Ramos (cell line): ENCODE measurements at regions not wholly inside any gene's neighbourhood (a gene's known extent, or its start where the extent isn't known, plus 50 kb on each side); places are given as distances from the start of the nearest gene placed in this dataset.

ENCODE experiments used
- in situ Hi-C: fragments of 300-500 bp; cut with MboI; formaldehyde crosslinking; loops from one replicate; pipeline ENCODE4 v1.14.3; 2022; ENCODE audit warnings: low sequenced_read_pairs; ENCODE audit not compliant: unreplicated experiment

DNA sequence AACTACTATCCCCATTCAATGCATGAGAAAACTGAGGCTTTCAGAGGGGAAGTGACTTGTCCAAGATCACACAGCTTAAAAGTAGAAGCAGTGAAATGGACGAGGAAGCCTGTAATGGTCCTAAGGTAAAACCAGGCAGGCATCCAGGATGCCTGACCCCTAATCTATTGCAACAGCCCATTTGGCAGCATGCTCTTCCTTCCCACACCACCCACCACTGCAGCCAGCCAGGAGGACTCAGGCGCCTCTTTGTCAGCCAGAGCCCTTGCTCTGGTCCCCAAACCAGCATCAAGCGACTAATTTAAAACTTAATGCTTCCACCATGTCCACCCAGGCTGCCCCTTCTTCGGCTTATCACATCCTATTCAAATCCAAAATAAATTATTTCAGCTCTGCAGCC is 541.6 kb downstream of the CDK5RAP2 start:
- in situ Hi-C loops, result no loop called here

GRCh38 chr9:120032639-120033038 is 547.3 kb downstream of the CDK5RAP2 start:
- in situ Hi-C loops, result no loop called here

- in situ Hi-C loops, result no loop called here
These were observed 549.1 kb downstream of the CDK5RAP2 start for GRCh38 chr9:120030847-120031246.

GRCh38 chr9:120018550-120018949 is 561.4 kb downstream of the CDK5RAP2 start:
- in situ Hi-C loops, result no loop called here

DNA sequence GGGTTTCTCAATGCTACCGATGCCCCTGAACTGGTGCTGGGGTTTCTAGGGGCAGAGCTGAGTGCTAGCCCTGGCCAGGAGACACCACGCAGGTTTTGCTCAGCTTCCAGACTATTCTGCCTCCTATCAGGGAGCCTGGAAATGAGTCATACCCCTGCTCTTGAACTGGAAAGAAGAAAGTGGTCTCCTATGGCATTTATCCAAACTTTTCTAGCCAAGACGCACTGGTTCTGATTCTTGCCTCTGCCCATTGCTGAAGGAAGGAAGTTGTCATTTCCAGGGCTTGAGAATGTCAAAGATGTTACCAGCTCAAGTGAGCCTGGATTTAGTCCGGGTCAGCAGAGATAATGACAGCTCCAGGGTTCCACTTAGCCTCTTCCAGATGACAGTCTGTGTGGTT is 561.9 kb downstream of the CDK5RAP2 start:
- in situ Hi-C loops, result no loop called here

DNA sequence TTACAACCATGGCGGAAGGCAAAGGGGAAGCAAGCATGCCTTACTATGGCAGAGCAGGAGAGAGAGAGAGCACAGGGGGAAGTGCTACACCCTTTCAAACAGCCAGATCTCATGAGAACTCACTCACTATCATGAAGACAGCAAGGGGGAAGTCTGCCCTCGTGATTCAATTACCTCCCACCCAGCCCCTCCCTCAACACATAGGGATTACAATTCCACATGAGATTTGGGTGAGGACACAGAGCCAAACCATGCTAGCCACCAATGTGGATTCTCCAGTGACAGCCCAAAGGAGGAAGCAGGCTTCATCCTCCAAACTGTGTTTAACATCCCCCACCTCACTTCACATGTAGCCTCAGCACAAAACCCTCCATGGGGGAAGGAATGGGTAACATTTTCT is 563.7 kb downstream of the CDK5RAP2 start:
- in situ Hi-C loops, result no loop called here

- in situ Hi-C loops, result no loop called here
These were observed 565.2 kb downstream of the CDK5RAP2 start for GRCh38 chr9:120014796-120015195.

DNA sequence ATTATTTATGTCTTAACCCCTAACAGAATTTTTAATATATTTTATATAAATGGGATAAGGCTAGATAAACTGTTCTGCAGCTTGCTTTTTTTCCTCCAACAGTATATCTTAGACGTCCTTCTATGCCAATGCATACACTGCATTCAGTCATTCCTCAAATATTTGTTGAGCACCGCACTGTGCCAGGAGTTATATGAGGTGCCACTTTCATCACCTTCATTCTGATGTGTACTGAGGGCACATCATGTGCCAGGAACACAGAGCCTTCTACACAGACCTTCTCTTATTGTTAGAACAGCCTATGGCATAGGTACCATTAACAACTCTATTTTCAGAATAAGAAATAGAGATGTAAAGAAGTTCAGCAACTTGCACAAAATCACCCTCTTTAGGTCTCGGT is 570.1 kb downstream of the CDK5RAP2 start:
- in situ Hi-C loops, result no loop called here

GRCh38 chr9:120001536-120001935 is 578.4 kb downstream of the CDK5RAP2 start:
- in situ Hi-C loops, result no loop called here

DNA sequence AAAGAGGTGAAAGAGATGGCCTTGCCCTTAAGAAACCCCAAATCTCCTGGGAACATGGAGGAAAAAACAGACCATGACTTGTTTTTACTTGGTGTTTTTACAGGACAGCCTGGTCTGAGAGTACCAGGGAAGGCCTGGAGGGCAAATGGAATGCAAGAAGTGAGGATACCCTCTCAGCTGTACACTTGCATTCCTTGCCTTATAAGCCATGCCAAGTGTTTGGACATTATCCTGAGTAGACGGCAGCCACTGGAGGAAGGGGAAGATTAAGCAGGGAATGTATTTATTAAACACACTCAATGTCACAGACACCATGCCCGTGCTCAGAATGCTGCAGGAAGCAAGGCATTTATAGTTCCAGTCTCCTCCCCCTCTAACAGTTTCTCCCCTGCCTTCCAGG is 581.4 kb downstream of the CDK5RAP2 start:
- in situ Hi-C loops, result no loop called here

- in situ Hi-C loops, result no loop called here
These were observed 588.2 kb downstream of the CDK5RAP2 start for GRCh38 chr9:119991797-119992196.

- in situ Hi-C loops, result no loop called here
These were observed 593.3 kb downstream of the CDK5RAP2 start for GRCh38 chr9:119986713-119987112.

DNA sequence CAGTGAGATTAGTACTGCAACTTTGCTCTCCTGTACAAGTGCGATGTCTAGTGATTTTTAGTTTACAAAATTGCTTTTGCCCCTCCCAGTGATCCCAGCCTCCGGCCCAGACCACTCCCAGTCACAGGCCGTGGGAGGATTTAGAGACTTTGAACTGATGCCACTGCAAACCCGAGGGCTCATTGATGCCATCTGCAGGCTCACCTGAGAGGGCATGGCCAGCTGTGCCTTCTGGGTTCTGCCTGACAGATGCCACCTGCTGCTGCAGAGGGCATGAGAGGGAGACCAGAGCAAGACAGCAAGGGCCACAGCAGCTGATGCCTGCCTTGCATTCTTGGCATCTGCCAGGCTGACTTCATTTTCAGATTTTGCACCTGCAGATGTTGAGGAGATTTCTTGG is 593.8 kb downstream of the CDK5RAP2 start:
- in situ Hi-C loops, result no loop called here

DNA sequence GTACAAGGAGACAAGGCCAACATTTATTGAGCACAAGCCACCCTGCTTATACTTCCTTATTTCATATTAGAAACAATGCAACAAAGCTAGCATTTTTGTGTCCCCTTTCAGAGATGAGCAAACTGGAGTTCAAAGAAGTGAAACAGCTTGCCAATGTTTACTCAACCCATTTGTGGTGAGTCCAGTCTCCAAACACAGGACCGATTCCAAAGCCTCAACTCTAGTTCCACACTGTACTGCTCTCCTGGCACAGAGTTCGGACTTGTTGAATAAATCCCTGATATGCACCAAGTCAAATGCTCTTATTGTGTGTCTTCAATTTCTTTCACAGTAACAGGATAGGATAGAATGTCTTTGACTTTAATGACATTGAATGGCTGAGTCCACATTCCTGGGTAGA is 604.8 kb upstream of the BRINP1 start:
- in situ Hi-C loops, result loop anchor here (25.0 kb wide), 1 partner anchor 412 kb away; no protein-coding TSS in a partner anchor

DNA sequence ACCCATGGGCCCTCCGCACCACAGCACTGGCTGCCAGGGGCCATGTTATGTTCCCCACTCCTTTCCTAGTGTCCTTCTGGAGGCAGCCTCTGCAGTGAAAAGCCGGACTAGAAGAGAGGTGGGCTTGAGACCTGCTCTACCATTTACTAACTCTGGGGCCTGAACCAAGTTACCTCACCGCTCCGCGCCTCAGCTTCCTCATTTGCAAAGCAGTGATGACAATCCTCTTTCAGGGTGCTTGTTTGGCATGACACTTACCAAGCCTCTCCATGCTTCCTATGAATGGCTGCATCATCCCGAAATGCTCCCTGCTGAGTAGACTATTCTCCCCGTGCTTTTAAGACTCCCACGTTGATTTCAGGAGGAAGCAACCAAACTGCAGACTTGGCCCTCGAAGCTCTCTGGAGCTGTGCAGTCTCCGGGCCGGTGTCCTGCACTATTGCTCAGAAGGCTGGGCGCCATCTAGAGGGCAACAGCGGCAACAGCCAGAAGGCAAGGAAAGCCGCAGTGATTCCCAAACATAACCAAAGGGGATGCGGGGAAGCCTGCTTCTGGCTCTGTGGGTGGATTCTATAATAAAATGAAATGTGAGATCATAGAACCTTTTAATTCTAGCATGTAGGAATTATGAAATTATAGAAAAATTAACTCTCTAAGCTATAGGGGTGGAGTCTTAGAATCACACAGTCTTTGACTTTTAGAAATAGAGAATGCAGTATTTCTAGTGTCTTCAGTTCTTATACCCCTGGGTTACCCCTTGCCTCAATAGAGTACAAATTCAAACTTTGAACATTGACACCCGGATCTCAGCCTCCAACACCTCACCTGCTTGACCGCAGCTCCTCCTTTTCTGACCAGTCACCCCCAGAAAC is 599.8 kb upstream of the BRINP1 start:
- in situ Hi-C loops, result loop anchor here (25.0 kb wide), 1 partner anchor 407 kb away; no protein-coding TSS in a partner anchor

DNA sequence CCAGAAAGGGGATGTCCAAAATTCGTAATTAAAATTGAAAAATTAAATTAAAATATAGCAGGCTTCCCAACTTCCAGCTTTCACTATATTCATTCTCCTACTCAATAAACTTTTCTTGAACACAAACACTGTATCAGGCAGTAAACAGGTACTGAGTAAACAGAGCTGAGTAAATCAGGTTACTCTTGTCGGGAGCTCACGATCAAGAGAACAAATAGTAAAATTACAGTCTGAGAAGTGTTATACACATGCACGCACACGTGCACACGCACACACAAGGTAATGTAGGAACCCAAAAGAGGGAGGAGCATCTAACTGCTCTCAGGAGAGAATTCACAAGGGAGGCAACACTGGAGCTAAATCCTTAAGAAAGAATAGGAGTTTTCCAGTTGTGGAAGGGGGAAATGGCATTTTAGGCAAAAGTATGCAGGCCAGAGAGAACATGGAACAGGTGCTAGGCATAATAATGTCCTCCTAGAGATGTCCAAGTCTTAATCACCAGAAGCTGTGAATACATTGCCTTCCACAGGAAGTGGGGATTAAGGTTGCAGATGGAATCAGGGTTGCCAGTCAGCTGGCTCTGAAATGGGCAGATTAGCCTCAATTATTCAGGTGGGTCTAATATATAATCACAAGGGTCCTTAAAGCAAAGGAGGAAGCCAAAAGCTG is 598.8 kb upstream of the BRINP1 start:
- in situ Hi-C loops, result loop anchor here (25.0 kb wide), 1 partner anchor 406 kb away; no protein-coding TSS in a partner anchor

- in situ Hi-C loops, result loop anchor here (25.0 kb wide), 1 partner anchor 402 kb away; no protein-coding TSS in a partner anchor
These were observed 594.6 kb upstream of the BRINP1 start for GRCh38 chr9:119963798-119964372.

- in situ Hi-C loops, result loop anchor here (25.0 kb wide), 1 partner anchor 401 kb away; no protein-coding TSS in a partner anchor
These were observed 594.1 kb upstream of the BRINP1 start for GRCh38 chr9:119963258-119963797.

DNA sequence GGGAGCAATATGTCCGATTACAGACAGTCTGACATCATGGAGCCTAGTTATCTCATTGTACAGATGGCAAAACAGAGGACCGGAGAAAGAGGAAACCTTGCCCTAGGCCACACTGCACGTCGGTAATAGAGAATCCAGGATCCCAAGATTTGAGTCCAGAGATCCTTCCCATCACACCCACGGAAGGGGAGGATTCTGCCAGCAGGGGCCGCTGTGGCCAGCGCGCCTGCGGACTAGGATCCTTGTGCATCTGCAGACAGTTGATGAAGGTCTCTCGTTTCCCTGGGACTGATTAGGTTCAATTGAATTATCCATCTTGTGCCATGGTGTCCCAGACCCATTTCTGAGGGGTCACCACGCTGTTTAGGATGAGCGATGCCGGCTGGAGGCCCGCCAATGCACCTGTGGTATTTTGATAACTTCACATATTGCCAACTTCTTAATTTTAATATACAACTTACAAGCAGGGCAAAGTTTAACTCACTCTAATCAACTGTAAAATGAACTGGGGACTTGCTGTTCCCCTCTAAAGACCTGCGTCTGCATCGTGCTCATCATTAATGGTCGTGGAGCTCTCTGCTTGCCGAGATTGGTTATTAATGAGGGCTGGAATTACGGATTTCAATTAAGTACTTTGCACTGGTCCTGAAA is 592.7 kb upstream of the BRINP1 start:
- in situ Hi-C loops, result loop anchor here (25.0 kb wide), 1 partner anchor 400 kb away; no protein-coding TSS in a partner anchor
